DND-41 (cell line): ENCODE measurements at regions not wholly inside any gene's neighbourhood (a gene's known extent, or its start where the extent isn't known, plus 50 kb on each side); places are given as distances from the start of the nearest gene placed in this dataset.

Experiments
- CTCF ChIP-seq: IDR thresholded peaks from 2 replicates; pipeline ENCODE4 v1.5.1; 2012; ENCODE audit warnings: borderline replicate concordance, low read length, moderate library complexity, mild to moderate bottlenecking; ENCODE audit not compliant: poor library complexity, severe bottlenecking; ENCODE audit errors: extremely low read depth
- EZH2 ChIP-seq: IDR thresholded peaks from 3 replicates; pipeline ENCODE4 v1.6.1; 2012; ENCODE audit warnings: borderline replicate concordance, low read depth, mild to moderate bottlenecking, moderate library complexity, low read length, inconsistent platforms; ENCODE audit not compliant: severe bottlenecking

- TF ChIP-seq CTCF (no peak), EZH2 (no peak)
Observed at GRCh38 chr15:38680775-38681174, 116.2 kb upstream of the RASGRP1 start.
